ENCODE measurements at regions not wholly inside any gene's neighbourhood (a gene's known extent, or its start where the extent isn't known, plus 50 kb on each side); places are given as distances from the start of the nearest gene placed in this dataset.

DNA sequence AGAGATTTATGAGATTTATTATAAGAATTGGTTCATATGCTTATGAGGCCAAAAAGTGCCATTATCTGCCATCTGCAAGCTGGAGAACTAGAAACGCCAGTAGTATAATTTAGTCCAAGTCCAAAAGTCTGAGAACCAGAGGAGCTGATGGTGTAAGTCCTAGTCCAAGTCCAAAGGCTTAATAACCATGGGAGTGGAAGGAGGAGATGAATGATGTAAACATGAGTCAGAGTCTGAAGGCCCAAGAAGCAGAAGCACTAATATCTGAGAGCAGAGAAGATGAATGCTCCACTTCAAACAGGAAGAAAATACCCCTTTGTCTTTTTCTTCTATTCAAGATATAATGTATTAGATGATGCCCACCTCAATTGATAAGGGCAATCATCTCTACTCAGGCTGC is 185.7 kb downstream of the CGGBP1 start:
- Histone ChIP-seq H3K79me2 (ENCODE audit: insufficient read depth, low read length) (no peaks in the 10 kb centered on the region), H3K27ac (ENCODE audit: insufficient read length, low read depth, low read length) (no peak overlapping the region), H2AK5ac (ENCODE audit: insufficient read length, low read length) (no peak overlapping the region), H2AFZ (ENCODE audit: low read length) (no peak overlapping the region), H3K56ac (ENCODE audit: insufficient read length, low read depth, low read length) (no peak overlapping the region), H2BK20ac (ENCODE audit: low read depth, low read length, poor library complexity, severe bottlenecking) (no peak overlapping the region), H4K91ac (ENCODE audit: insufficient read length, low read depth, low read length) (no peak overlapping the region), H4K20me1 (ENCODE audit: control insufficient read depth, insufficient read depth, insufficient read length) (no peaks in the 10 kb centered on the region), H3K14ac (ENCODE audit: insufficient read depth, low read length) (no peak overlapping the region), H3K4me2 (ENCODE audit: insufficient read depth, insufficient read length, low read length) (no peak overlapping the region), H4K5ac (ENCODE audit: insufficient read length, low read depth, low read length) (no peak overlapping the region), H4K8ac (replicated peaks; ENCODE audit: insufficient read length, low read depth, low read length) (no peak overlapping the region), H3T11ph (ENCODE audit: low read length) (no peak overlapping the region), H3K4me1 (ENCODE audit: insufficient read depth, low read length) (no peaks in the 10 kb centered on the region), H3K27me3 (ENCODE audit: insufficient read depth, low read length) (no peaks in the 10 kb centered on the region), H3K23me2 (ENCODE audit: insufficient read length, low read depth, low read length, poor library complexity, severe bottlenecking) (no peaks in the 10 kb centered on the region), H3K9ac (ENCODE audit: extremely low read depth, insufficient read length, low read length) (no peak overlapping the region), H2BK5ac (ENCODE audit: insufficient read length, low read length) (no peak overlapping the region), H2BK12ac (ENCODE audit: insufficient read length, low read depth, low read length) (no peak overlapping the region), H3K23ac (ENCODE audit: insufficient read length, low read depth, low read length) (no peak overlapping the region), H3K4ac (ENCODE audit: low read depth, low read length) (no peak overlapping the region), H3K79me1 (ENCODE audit: insufficient read depth, low read depth, low read length, poor library complexity, severe bottlenecking) (no peaks in the 10 kb centered on the region), H3K9me3 (ENCODE audit: control insufficient read depth, low read depth, low read length) (no peaks in the 10 kb centered on the region), H2BK120ac (ENCODE audit: low read depth, low read length, poor library complexity, severe bottlenecking) (no peak overlapping the region), H3K18ac (ENCODE audit: insufficient read length, low read depth, low read length) (no peak overlapping the region), H2BK15ac (ENCODE audit: low read depth, low read length) (no peak overlapping the region)
- Mint-ChIP-seq H3K4me1 (no peaks in the 10 kb centered on the region), H3K9me3 (peaks cover 28 to 29% of the 10 kb centered on the region in 2 experiments), H3K4me3 (no peak overlapping the region), H3K36me3 (ENCODE audit: insufficient read depth in 1 of 3, low read depth in 3 of 3) (peaks cover 2 to 24% (median 5%) of the 10 kb centered on the region in 3 experiments; a peak in 5 of 7 replicates), H3K27ac (no peak overlapping the region; a peak in 1 of 7 replicates), H3K27me3 (ENCODE audit: low read depth) (no peaks in the 10 kb centered on the region)
- no CpG with 5 or more reads among the region's 1 CpG for WGBS (ENCODE audit: extremely low coverage, insufficient read length, low lambda C conversion rate)
- TF ChIP-seq, protein P1, sequence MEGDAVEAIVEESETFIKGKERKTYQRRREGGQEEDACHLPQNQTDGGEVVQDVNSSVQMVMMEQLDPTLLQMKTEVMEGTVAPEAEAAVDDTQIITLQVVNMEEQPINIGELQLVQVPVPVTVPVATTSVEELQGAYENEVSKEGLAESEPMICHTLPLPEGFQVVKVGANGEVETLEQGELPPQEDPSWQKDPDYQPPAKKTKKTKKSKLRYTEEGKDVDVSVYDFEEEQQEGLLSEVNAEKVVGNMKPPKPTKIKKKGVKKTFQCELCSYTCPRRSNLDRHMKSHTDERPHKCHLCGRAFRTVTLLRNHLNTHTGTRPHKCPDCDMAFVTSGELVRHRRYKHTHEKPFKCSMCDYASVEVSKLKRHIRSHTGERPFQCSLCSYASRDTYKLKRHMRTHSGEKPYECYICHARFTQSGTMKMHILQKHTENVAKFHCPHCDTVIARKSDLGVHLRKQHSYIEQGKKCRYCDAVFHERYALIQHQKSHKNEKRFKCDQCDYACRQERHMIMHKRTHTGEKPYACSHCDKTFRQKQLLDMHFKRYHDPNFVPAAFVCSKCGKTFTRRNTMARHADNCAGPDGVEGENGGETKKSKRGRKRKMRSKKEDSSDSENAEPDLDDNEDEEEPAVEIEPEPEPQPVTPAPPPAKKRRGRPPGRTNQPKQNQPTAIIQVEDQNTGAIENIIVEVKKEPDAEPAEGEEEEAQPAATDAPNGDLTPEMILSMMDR (conservative IDR thresholded peaks at IDR 0.05): no peak
- no peak for DNase-seq

Data from H9 (cell line).